Body of pancreas (tissue), 4 donors: ENCODE measurements at regions not wholly inside any gene's neighbourhood (a gene's known extent, or its start where the extent isn't known, plus 50 kb on each side); places are given as distances from the start of the nearest gene placed in this dataset.

Experiments
- ATAC-seq: fragments of 150-250 bp; one replicate; pipeline ENCODE4 v1.9.1; 2016
- DNase-seq, 4 donors: peaks; one replicate each; pipeline ENCODE4 v3.0.0-alpha.2; 2019
- H3K27ac ChIP-seq, 4 donors: fragments of 200-600 bp; sonication (generic); 1 replicate in 3 of 4; 2 replicates in 1 of 4; pipeline versions ENCODE4 v1.5.1 to v1.6.1; 2016 to 2019; ENCODE audit warnings: mild to moderate bottlenecking in 1 of 4, mixed read lengths in 1 of 4, moderate library complexity in 1 of 4
- H3K27me3 ChIP-seq, 2 donors: fragments of 200-600 bp; sonication (generic); one replicate each; pipeline ENCODE4 v1.6.0; 2016; ENCODE audit warnings: mild to moderate bottlenecking in 1 of 2
- H3K36me3 ChIP-seq, 2 donors: fragments of 200-600 bp; sonication (generic); replicated peaks in 1 of 2; 2 replicates each; pipeline ENCODE4 v1.5.1; 2016; ENCODE audit warnings: low read depth in 2 of 2; ENCODE audit not compliant: insufficient read depth in 1 of 2
- H3K4me1 ChIP-seq: fragments of 200-600 bp; sonication (generic); one replicate; pipeline ENCODE4 v1.6.0; 2016
- H3K4me3 ChIP-seq, 2 donors: fragments of 200-600 bp; sonication (generic); 1 replicate in 1 of 2; 2 replicates in 1 of 2; pipeline ENCODE4 v1.5.1; 2016 to 2019
- H3K9me3 ChIP-seq, 3 donors: fragments of 200-600 bp; sonication (generic); 1 replicate in 2 of 3; 2 replicates in 1 of 3; pipeline ENCODE4 v1.5.1; 2016
- POLR2A ChIP-seq, 3 donors: fragments of 450-650 bp; IDR thresholded peaks; one replicate each; pipeline ENCODE4 v1.6.1; 2016; ENCODE audit warnings: antibody characterized with exemption in 3 of 3, mild to moderate bottlenecking in 2 of 3
- WGBS, 2 donors: methylation state at CpG; one replicate each; pipeline ENCODE4 v1.1.5; 2017; 5-methylcytosine and 5-hydroxymethylcytosine counted together
- intact Hi-C: fragments of 100-400 bp; cut with DNase I; formaldehyde crosslinking; loops from one replicate; pipeline ENCODE4 v1.15.1; 2023
- TF ChIP-seq, protein P1 (sequence below), 7 experiments: fragments of 450-650 bp in 4 of 7; fragments of 200-600 bp in 3 of 7; sonication (generic) in 3 of 7; IDR thresholded peaks; one replicate each; pipeline ENCODE4 v1.5.1; 2016 to 2019; ENCODE audit warnings: antibody characterized with exemption in 7 of 7

GRCh38 chr1:81287411-81288080 lies 513.2 kb upstream of the ADGRL2 start:
- Histone ChIP-seq H3K27me3 (no peaks in the 10 kb centered on the region), H3K4me1 (no peaks in the 10 kb centered on the region), H3K36me3 (no peaks in the 10 kb centered on the region), H3K27ac (no peak overlapping the region), H3K4me3 (no peak overlapping the region), H3K9me3 (no peaks in the 10 kb centered on the region)
- intact Hi-C loops: no loop called here
- no peak for DNase-seq
- TF ChIP-seq, protein P1, sequence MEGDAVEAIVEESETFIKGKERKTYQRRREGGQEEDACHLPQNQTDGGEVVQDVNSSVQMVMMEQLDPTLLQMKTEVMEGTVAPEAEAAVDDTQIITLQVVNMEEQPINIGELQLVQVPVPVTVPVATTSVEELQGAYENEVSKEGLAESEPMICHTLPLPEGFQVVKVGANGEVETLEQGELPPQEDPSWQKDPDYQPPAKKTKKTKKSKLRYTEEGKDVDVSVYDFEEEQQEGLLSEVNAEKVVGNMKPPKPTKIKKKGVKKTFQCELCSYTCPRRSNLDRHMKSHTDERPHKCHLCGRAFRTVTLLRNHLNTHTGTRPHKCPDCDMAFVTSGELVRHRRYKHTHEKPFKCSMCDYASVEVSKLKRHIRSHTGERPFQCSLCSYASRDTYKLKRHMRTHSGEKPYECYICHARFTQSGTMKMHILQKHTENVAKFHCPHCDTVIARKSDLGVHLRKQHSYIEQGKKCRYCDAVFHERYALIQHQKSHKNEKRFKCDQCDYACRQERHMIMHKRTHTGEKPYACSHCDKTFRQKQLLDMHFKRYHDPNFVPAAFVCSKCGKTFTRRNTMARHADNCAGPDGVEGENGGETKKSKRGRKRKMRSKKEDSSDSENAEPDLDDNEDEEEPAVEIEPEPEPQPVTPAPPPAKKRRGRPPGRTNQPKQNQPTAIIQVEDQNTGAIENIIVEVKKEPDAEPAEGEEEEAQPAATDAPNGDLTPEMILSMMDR (IDR thresholded peaks at IDR 0.05): no peak
- TF ChIP-seq POLR2A (IDR thresholded peaks at IDR 0.05): no peak
- ATAC-seq: no peak
- 37 to 70% methylated on average over 2 of the region's 2 CpGs for WGBS, 2 donors

DNA sequence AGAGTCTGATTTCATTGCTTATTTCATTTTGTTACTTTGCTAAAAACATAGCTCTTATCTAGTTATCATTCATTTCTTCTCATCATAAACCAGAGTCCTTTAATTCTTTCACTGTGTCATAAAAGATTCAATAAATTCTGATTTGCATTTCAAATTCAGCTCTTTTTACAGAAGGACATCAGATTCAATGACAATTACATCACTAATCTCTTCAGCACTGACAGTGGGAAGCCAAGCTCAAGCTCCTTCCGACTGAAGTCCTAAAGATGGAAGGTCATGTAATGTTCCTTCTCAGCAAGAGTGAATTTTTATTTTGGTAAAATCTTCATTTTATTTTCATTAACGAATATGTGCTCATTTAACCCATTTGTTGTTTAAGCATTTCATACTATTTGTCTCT lies 530.7 kb upstream of the ADGRL2 start:
- WGBS, 2 donors: 57 to 71% methylated on average over 2 of the region's 2 CpGs
- no peak for ATAC-seq
- Histone ChIP-seq H3K27ac (no peak overlapping the region), H3K4me3 (no peak overlapping the region), H3K27me3 (no peaks in the 10 kb centered on the region), H3K4me1 (no peaks in the 10 kb centered on the region), H3K9me3 (no peaks in the 10 kb centered on the region), H3K36me3 (no peaks in the 10 kb centered on the region)
- intact Hi-C loops: no loop called here
- TF ChIP-seq POLR2A (IDR thresholded peaks at IDR 0.05): no peak
- TF ChIP-seq, protein P1 (IDR thresholded peaks at IDR 0.05): no peak
- DNase-seq: no peak

- 57 to 58% methylated on average over 3 of the region's 3 CpGs for WGBS, 2 donors
- ATAC-seq (no peak), DNase-seq (no peak)
- no peaks in the 10 kb centered on the region for H3K27me3 ChIP-seq
- TF ChIP-seq, protein P1 (IDR thresholded peaks at IDR 0.05): no peak
- TF ChIP-seq POLR2A (IDR thresholded peaks at IDR 0.05): no peak
- no peaks in the 10 kb centered on the region for H3K4me1 ChIP-seq
- no peaks in the 10 kb centered on the region for H3K9me3 ChIP-seq
- no peak overlapping the region for H3K4me3 ChIP-seq
- H3K27ac ChIP-seq: no peak overlapping the region
- no peaks in the 10 kb centered on the region for H3K36me3 ChIP-seq
- intact Hi-C loops: no loop called here
Observed at GRCh38 chr1:81264976-81265375, 535.8 kb upstream of the ADGRL2 start.

GRCh38 chr1:81259625-81260411 lies 540.9 kb upstream of the ADGRL2 start:
- WGBS, 2 donors: 66 to 72% methylated on average over 6 of the region's 6 CpGs
- no peak for ATAC-seq

More at GRCh38 chr1:81259625-81260411, 540.9 kb upstream of the ADGRL2 start:
- H3K27me3 ChIP-seq: no peaks in the 10 kb centered on the region
- no peak overlapping the region for H3K27ac ChIP-seq
- TF ChIP-seq, protein P1 (IDR thresholded peaks at IDR 0.05): no peak
- no peak for TF ChIP-seq POLR2A (IDR thresholded peaks at IDR 0.05)
- H3K36me3 ChIP-seq: no peaks in the 10 kb centered on the region
- intact Hi-C loops: no loop called here
- no peaks in the 10 kb centered on the region for H3K4me1 ChIP-seq
- H3K9me3 ChIP-seq: no peaks in the 10 kb centered on the region
- H3K4me3 ChIP-seq: no peak overlapping the region
- no peak for DNase-seq
